Spleen (tissue), 7 donors: ENCODE measurements at regions not wholly inside any gene's neighbourhood (a gene's known extent, or its start where the extent isn't known, plus 50 kb on each side); places are given as distances from the start of the nearest gene placed in this dataset.

ENCODE experiments used
- CTCF ChIP-seq, 11 experiments: fragments of 200-600 bp in 7 of 11; fragments of 450-650 bp in 4 of 11; sonication (generic) in 4 of 11; IDR thresholded peaks in 8 of 11; conservative IDR thresholded peaks in 3 of 11; 1 replicate in 7 of 11; 2 replicates in 4 of 11; pipeline versions ENCODE4 v1.4.0 to v1.8.0; 2016 to 2021; ENCODE audit warnings: antibody characterized with exemption in 11 of 11, inconsistent platforms in 4 of 11, mild to moderate bottlenecking in 1 of 11
- POLR2AphosphoS5 ChIP-seq, 3 donors: sonication (generic); formaldehyde crosslinking; IDR thresholded peaks; one replicate each; pipeline ENCODE4 v1.5.1; 2017; ENCODE audit warnings: antibody characterized with exemption in 3 of 3
- donor health status: DM: no; HTN: no; CAD: no; lungs with moderate emphysema.
- donor health status: DM: no; HTN: no; CAD: no.
- donor health status: DM: no; HTN: no; CAD: no.

GRCh38 chr1:53398576-53399365, 60.4 kb upstream of the DMRTB1 start:
- no peak for TF ChIP-seq POLR2AphosphoS5 (IDR thresholded peaks at IDR 0.05)
- no peak for TF ChIP-seq CTCF (IDR thresholded peaks at IDR 0.05 in 8 of 11, conservative IDR thresholded peaks at IDR 0.05 in 3 of 11)
